IPS DF 6.9 (cell line): ENCODE measurements at regions not wholly inside any gene's neighbourhood (a gene's known extent, or its start where the extent isn't known, plus 50 kb on each side); places are given as distances from the start of the nearest gene placed in this dataset.

Experiments
- DNase-seq: peaks from one replicate; pipeline ENCODE4 v3.0.0-alpha.2; 2013; ENCODE audit warnings: low read depth, low spot score
- H3K27ac ChIP-seq: one replicate; pipeline ENCODE4 v1.5.1; 2013; ENCODE audit warnings: low read length, control low read depth
- H3K27me3 ChIP-seq: 2 replicates; pipeline ENCODE4 v1.6.1; 2013; ENCODE audit warnings: mild to moderate bottlenecking, low read length; ENCODE audit not compliant: control insufficient read depth, insufficient read depth
- H3K36me3 ChIP-seq: 2 replicates; pipeline ENCODE4 v1.6.1; 2013; ENCODE audit warnings: low read length; ENCODE audit not compliant: control insufficient read depth, insufficient read depth
- H3K4me1 ChIP-seq: 2 replicates; pipeline ENCODE4 v1.6.1; 2013; ENCODE audit warnings: low read length; ENCODE audit not compliant: control insufficient read depth, insufficient read depth
- H3K4me3 ChIP-seq: 2 replicates; pipeline ENCODE4 v1.5.1; 2013; ENCODE audit warnings: mild to moderate bottlenecking, low read length
- H3K9me3 ChIP-seq: 2 replicates; pipeline ENCODE4 v1.6.1; 2013; ENCODE audit warnings: low read length, inconsistent platforms; ENCODE audit not compliant: control insufficient read depth, insufficient read depth
- WGBS: extraction: QIAGEN DNeasy Blood & Tissue Kit; methylation state at CpG from one replicate; pipeline ENCODE4 v1.1.7; 2013; ENCODE audit warnings: mixed read lengths, missing lambda C conversion rate; ENCODE audit not compliant: insufficient read length, insufficient coverage; 5-methylcytosine and 5-hydroxymethylcytosine counted together

- Histone ChIP-seq H3K4me1 (no peaks in the 10 kb centered on the region), H3K27ac (no peak overlapping the region), H3K36me3 (no peaks in the 10 kb centered on the region), H3K9me3 (no peaks in the 10 kb centered on the region), H3K27me3 (no peaks in the 10 kb centered on the region), H3K4me3 (no peak overlapping the region)
- no CpG with 5 or more reads among the region's 4 CpGs for WGBS
- DNase-seq, result no peak
Measured at GRCh38 chr14:58697930-58698642, 60.3 kb downstream of the DACT1 start.

GRCh38 chr14:58699681-58700205 is 62.0 kb downstream of the DACT1 start:
- Histone ChIP-seq H3K4me1 (no peaks in the 10 kb centered on the region), H3K9me3 (no peaks in the 10 kb centered on the region), H3K27me3 (no peaks in the 10 kb centered on the region), H3K27ac (no peak overlapping the region), H3K36me3 (no peaks in the 10 kb centered on the region), H3K4me3 (no peak overlapping the region)
- DNase-seq, result no peak
- no CpG with 5 or more reads among the region's 1 CpG for WGBS

- H3K36me3 ChIP-seq, result no peaks in the 10 kb centered on the region
- no peak overlapping the region for H3K4me3 ChIP-seq
- H3K27ac ChIP-seq, result no peak overlapping the region
- no peaks in the 10 kb centered on the region for H3K9me3 ChIP-seq
- H3K27me3 ChIP-seq, result no peaks in the 10 kb centered on the region
- DNase-seq, result no peak
- 100% methylated on average over 1 of the region's 3 CpGs for WGBS
- no peaks in the 10 kb centered on the region for H3K4me1 ChIP-seq
Measured at GRCh38 chr14:58701156-58701555, 63.4 kb downstream of the DACT1 start.

GRCh38 chr14:58701604-58702003 is 63.8 kb downstream of the DACT1 start:
- Histone ChIP-seq H3K27me3 (no peaks in the 10 kb centered on the region), H3K4me3 (no peak overlapping the region), H3K4me1 (no peaks in the 10 kb centered on the region), H3K9me3 (no peaks in the 10 kb centered on the region), H3K27ac (no peak overlapping the region), H3K36me3 (no peaks in the 10 kb centered on the region)
- no peak for DNase-seq
- no CpG with 5 or more reads among the region's 1 CpG for WGBS

GRCh38 chr14:58702441-58703160 is 64.8 kb downstream of the DACT1 start:
- H3K9me3 ChIP-seq, result no peaks in the 10 kb centered on the region
- DNase-seq, result no peak
- WGBS, result no CpG with 5 or more reads among the region's 1 CpG
- H3K4me3 ChIP-seq, result no peak overlapping the region
- no peaks in the 10 kb centered on the region for H3K27me3 ChIP-seq
- H3K27ac ChIP-seq, result no peak overlapping the region
- no peaks in the 10 kb centered on the region for H3K4me1 ChIP-seq
- H3K36me3 ChIP-seq, result no peaks in the 10 kb centered on the region

- Histone ChIP-seq H3K4me1 (no peaks in the 10 kb centered on the region), H3K27me3 (no peaks in the 10 kb centered on the region), H3K9me3 (no peaks in the 10 kb centered on the region), H3K27ac (no peak overlapping the region), H3K4me3 (no peak overlapping the region), H3K36me3 (no peaks in the 10 kb centered on the region)
- no peak for DNase-seq
- no CpG with 5 or more reads among the region's 1 CpG for WGBS
Measured at GRCh38 chr14:58703161-58703506, 65.4 kb downstream of the DACT1 start.

GRCh38 chr14:58705066-58705465 is 67.3 kb downstream of the DACT1 start:
- WGBS, result no CpG with 5 or more reads among the region's 2 CpGs
- H3K4me1 ChIP-seq, result 0 out of 2 replicates have a peak, but pooled peaks cover under 1% of the 10 kb centered on the region
- DNase-seq, result no peak
- no peaks in the 10 kb centered on the region for H3K9me3 ChIP-seq
- no peak overlapping the region for H3K27ac ChIP-seq
- H3K36me3 ChIP-seq, result no peaks in the 10 kb centered on the region
- no peaks in the 10 kb centered on the region for H3K27me3 ChIP-seq
- H3K4me3 ChIP-seq, result no peak overlapping the region

GRCh38 chr14:58707949-58708348 is 70.2 kb downstream of the DACT1 start:
- no peak overlapping the region for H3K4me3 ChIP-seq
- H3K9me3 ChIP-seq, result no peaks in the 10 kb centered on the region
- 0 out of 2 replicates have a peak, but pooled peaks cover 2% of the 10 kb centered on the region for H3K4me1 ChIP-seq
- H3K27me3 ChIP-seq, result no peaks in the 10 kb centered on the region
- no peak for DNase-seq
- WGBS, result no CpG with 5 or more reads among the region's 1 CpG
- H3K36me3 ChIP-seq, result no peaks in the 10 kb centered on the region
- H3K27ac ChIP-seq, result no peak overlapping the region

- no CpG with 5 or more reads among the region's 2 CpGs for WGBS
- Histone ChIP-seq H3K9me3 (no peaks in the 10 kb centered on the region), H3K4me3 (no peak overlapping the region), H3K36me3 (no peaks in the 10 kb centered on the region), H3K27me3 (no peaks in the 10 kb centered on the region), H3K27ac (no peak overlapping the region), H3K4me1 (0 out of 2 replicates have a peak, but pooled peaks cover 2% of the 10 kb centered on the region)
- DNase-seq, result no peak
Measured at GRCh38 chr14:58709949-58710348, 72.2 kb downstream of the DACT1 start.

- H3K27me3 ChIP-seq, result no peaks in the 10 kb centered on the region
- no peak overlapping the region for H3K4me3 ChIP-seq
- H3K9me3 ChIP-seq, result no peaks in the 10 kb centered on the region
- no peak overlapping the region for H3K27ac ChIP-seq
- no peak for DNase-seq
- 0 out of 2 replicates have a peak, but pooled peaks cover 2% of the 10 kb centered on the region for H3K4me1 ChIP-seq
- H3K36me3 ChIP-seq, result no peaks in the 10 kb centered on the region
- WGBS, result no CpG with 5 or more reads among the region's 3 CpGs
Measured at GRCh38 chr14:58711382-58711781, 73.6 kb downstream of the DACT1 start.
